ENCODE measurements at regions not wholly inside any gene's neighbourhood (a gene's known extent, or its start where the extent isn't known, plus 50 kb on each side); places are given as distances from the start of the nearest gene placed in this dataset.
A peak's percentile ranks its signal among the peaks of the same experiment; 100 is the strongest.

GRCh38 chr4:187839765-187840164, 155.8 kb upstream of the ZFP42 start:
- Histone ChIP-seq H3K27me3 (ENCODE audit: control insufficient read depth in 3 of 3, insufficient read depth in 3 of 3, low read length in 2 of 3) (no peaks in the 10 kb centered on the region), H3K4me3 (no peak overlapping the region), H3K36me3 (ENCODE audit: control insufficient read depth in 4 of 4, insufficient read depth in 4 of 4, low read length in 4 of 4) (no peaks in the 10 kb centered on the region), H3K9me3 (ENCODE audit: control insufficient read depth in 4 of 4, insufficient read depth in 3 of 4, low read length in 3 of 4) (peaks cover 0 to 2% (median 0%) of the 10 kb centered on the region in 4 donors), H3K4me1 (ENCODE audit: control insufficient read depth in 5 of 5, insufficient read depth in 5 of 5, low read length in 5 of 5) (no peaks in the 10 kb centered on the region), H3K27ac (ENCODE audit: low read depth in 1 of 2, low read length in 1 of 2) (no peak overlapping the region), H3K9ac (ENCODE audit: insufficient read depth in 1 of 2, low read length in 2 of 2) (no peak overlapping the region)
- DNase-seq, result no peak
- ATAC-seq (ENCODE audit: insufficient read depth, low FRiP score), result no peak
- TF ChIP-seq CTCF (IDR thresholded peaks at IDR 0.05; ENCODE audit: control extremely low read depth, extremely low read depth), result no peak

GRCh38 chr4:187840814-187841213, 154.8 kb upstream of the ZFP42 start:
- H3K9ac ChIP-seq (ENCODE audit: insufficient read depth in 1 of 2, low read length in 2 of 2), result no peak overlapping the region
- peaks cover 0 to 2% (median 0%) of the 10 kb centered on the region in 4 donors for H3K9me3 ChIP-seq (ENCODE audit: control insufficient read depth in 4 of 4, insufficient read depth in 3 of 4, low read length in 3 of 4)
- TF ChIP-seq CTCF (IDR thresholded peaks at IDR 0.05; ENCODE audit: control extremely low read depth, extremely low read depth), result no peak
- H3K4me1 ChIP-seq (ENCODE audit: control insufficient read depth in 5 of 5, insufficient read depth in 5 of 5, low read length in 5 of 5), result no peaks in the 10 kb centered on the region
- no peaks in the 10 kb centered on the region for H3K27me3 ChIP-seq (ENCODE audit: control insufficient read depth in 3 of 3, insufficient read depth in 3 of 3, low read length in 2 of 3)
- H3K27ac ChIP-seq (ENCODE audit: low read depth in 1 of 2, low read length in 1 of 2), result no peak overlapping the region
- no peak overlapping the region for H3K4me3 ChIP-seq
- H3K36me3 ChIP-seq (ENCODE audit: control insufficient read depth in 4 of 4, insufficient read depth in 4 of 4, low read length in 4 of 4), result no peaks in the 10 kb centered on the region
- no peak for DNase-seq
- no peak for ATAC-seq (ENCODE audit: insufficient read depth, low FRiP score)
- WGBS, 2 donors, result 86 to 87% methylated on average over 2 of the region's 2 CpGs

GRCh38 chr4:187849556-187850225, 145.9 kb upstream of the ZFP42 start:
- 73 to 83% methylated on average over 13 of the region's 13 CpGs for WGBS, 2 donors
- DNase-seq, result peak in 2 of 3 donors; percentile 30 to 48
- TF ChIP-seq CTCF (IDR thresholded peaks at IDR 0.05; ENCODE audit: control extremely low read depth, extremely low read depth), result no peak
- H3K9ac ChIP-seq (ENCODE audit: insufficient read depth in 1 of 2, low read length in 2 of 2), result no peak overlapping the region
- no peak for ATAC-seq (ENCODE audit: insufficient read depth, low FRiP score)
- H3K9me3 ChIP-seq (ENCODE audit: control insufficient read depth in 4 of 4, insufficient read depth in 3 of 4, low read length in 3 of 4), result peaks cover 0 to 3% (median under 1%) of the 10 kb centered on the region in 4 donors
- H3K4me1 ChIP-seq (ENCODE audit: control insufficient read depth in 5 of 5, insufficient read depth in 5 of 5, low read length in 5 of 5), result peaks cover 0 to 12% (median 0%) of the 10 kb centered on the region in 5 donors
- no peaks in the 10 kb centered on the region for H3K36me3 ChIP-seq (ENCODE audit: control insufficient read depth in 4 of 4, insufficient read depth in 4 of 4, low read length in 4 of 4)
- no peak overlapping the region for H3K4me3 ChIP-seq
- H3K27me3 ChIP-seq (ENCODE audit: control insufficient read depth in 3 of 3, insufficient read depth in 3 of 3, low read length in 2 of 3), result no peaks in the 10 kb centered on the region
- H3K27ac ChIP-seq (ENCODE audit: low read depth in 1 of 2, low read length in 1 of 2), result no peak overlapping the region

GRCh38 chr4:187865914-187866313, 129.7 kb upstream of the ZFP42 start:
- no peak for ATAC-seq (ENCODE audit: insufficient read depth, low FRiP score)
- DNase-seq, result no peak
- Histone ChIP-seq H3K9ac (ENCODE audit: insufficient read depth in 1 of 2, low read length in 2 of 2) (no peak overlapping the region), H3K4me3 (no peak overlapping the region), H3K27me3 (ENCODE audit: control insufficient read depth in 3 of 3, insufficient read depth in 3 of 3, low read length in 2 of 3) (no peaks in the 10 kb centered on the region), H3K36me3 (ENCODE audit: control insufficient read depth in 4 of 4, insufficient read depth in 4 of 4, low read length in 4 of 4) (no peaks in the 10 kb centered on the region), H3K27ac (ENCODE audit: low read depth in 1 of 2, low read length in 1 of 2) (no peak overlapping the region), H3K9me3 (ENCODE audit: control insufficient read depth in 4 of 4, insufficient read depth in 3 of 4, low read length in 3 of 4) (no peaks in the 10 kb centered on the region), H3K4me1 (ENCODE audit: control insufficient read depth in 5 of 5, insufficient read depth in 5 of 5, low read length in 5 of 5) (no peaks in the 10 kb centered on the region)
- WGBS, 2 donors, result 75 to 84% methylated on average over 4 of the region's 4 CpGs
- TF ChIP-seq CTCF (IDR thresholded peaks at IDR 0.05; ENCODE audit: control extremely low read depth, extremely low read depth), result no peak
